ENCODE measurements at regions not wholly inside any gene's neighbourhood (a gene's known extent, or its start where the extent isn't known, plus 50 kb on each side); places are given as distances from the start of the nearest gene placed in this dataset.

- TF ChIP-seq CTCF (IDR thresholded peaks at IDR 0.05; ENCODE audit: low read depth, low read length) (no peak), EZH2phosphoT487 (IDR thresholded peaks at IDR 0.05; ENCODE audit: low read depth) (no peak)
Measured at GRCh38 chr1:221806236-221806635, 64.3 kb upstream of the DUSP10 start.
